OCI-LY1 (cell line): ENCODE measurements at regions not wholly inside any gene's neighbourhood (a gene's known extent, or its start where the extent isn't known, plus 50 kb on each side); places are given as distances from the start of the nearest gene placed in this dataset.

ENCODE experiments used
- EZH2 ChIP-seq: fragments of 200-600 bp; sonication (generic), shearing (Covaris generic); IDR thresholded peaks from 2 replicates; pipeline ENCODE4 v1.8.0; 2017; ENCODE audit warnings: borderline replicate concordance, mixed run types, mild to moderate bottlenecking, antibody characterized with exemption, low read length, moderate library complexity, mixed read lengths
- TF ChIP-seq, protein P1 (sequence below): fragments of 200-600 bp; sonication (generic), shearing (Covaris generic); IDR thresholded peaks from 2 replicates; pipeline ENCODE4 v1.5.1; 2017; ENCODE audit warnings: mild to moderate bottlenecking, antibody characterized with exemption, low read length, moderate library complexity, mixed read lengths

GRCh38 chr22:49258107-49259010 lies 569.3 kb downstream of the BRD1 start:
- TF ChIP-seq, protein P1, sequence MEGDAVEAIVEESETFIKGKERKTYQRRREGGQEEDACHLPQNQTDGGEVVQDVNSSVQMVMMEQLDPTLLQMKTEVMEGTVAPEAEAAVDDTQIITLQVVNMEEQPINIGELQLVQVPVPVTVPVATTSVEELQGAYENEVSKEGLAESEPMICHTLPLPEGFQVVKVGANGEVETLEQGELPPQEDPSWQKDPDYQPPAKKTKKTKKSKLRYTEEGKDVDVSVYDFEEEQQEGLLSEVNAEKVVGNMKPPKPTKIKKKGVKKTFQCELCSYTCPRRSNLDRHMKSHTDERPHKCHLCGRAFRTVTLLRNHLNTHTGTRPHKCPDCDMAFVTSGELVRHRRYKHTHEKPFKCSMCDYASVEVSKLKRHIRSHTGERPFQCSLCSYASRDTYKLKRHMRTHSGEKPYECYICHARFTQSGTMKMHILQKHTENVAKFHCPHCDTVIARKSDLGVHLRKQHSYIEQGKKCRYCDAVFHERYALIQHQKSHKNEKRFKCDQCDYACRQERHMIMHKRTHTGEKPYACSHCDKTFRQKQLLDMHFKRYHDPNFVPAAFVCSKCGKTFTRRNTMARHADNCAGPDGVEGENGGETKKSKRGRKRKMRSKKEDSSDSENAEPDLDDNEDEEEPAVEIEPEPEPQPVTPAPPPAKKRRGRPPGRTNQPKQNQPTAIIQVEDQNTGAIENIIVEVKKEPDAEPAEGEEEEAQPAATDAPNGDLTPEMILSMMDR, result no peak
- no peak for TF ChIP-seq EZH2
